ENCODE measurements at regions not wholly inside any gene's neighbourhood (a gene's known extent, or its start where the extent isn't known, plus 50 kb on each side); places are given as distances from the start of the nearest gene placed in this dataset.

- Histone ChIP-seq H3K4me3 (ENCODE audit: low read length) (no peak overlapping the region), H3K27me3 (ENCODE audit: control insufficient read depth, insufficient read depth, low read length) (no peaks in the 10 kb centered on the region), H3K36me3 (ENCODE audit: control insufficient read depth, insufficient read depth, low read length) (no peaks in the 10 kb centered on the region), H3K9me3 (replicated peaks; ENCODE audit: control insufficient read depth, low read depth, low read length) (no peaks in the 10 kb centered on the region), H3K27ac (ENCODE audit: low read length) (no peak overlapping the region), H3K4me1 (ENCODE audit: control insufficient read depth, insufficient read depth, low read length) (peaks cover 32% of the 10 kb centered on the region)
- DNase-seq, result peak; percentile 43
- WGBS (ENCODE audit: insufficient coverage), result 77% methylated on average over 14 of the region's 14 CpGs
These were observed 158.6 kb upstream of the RGMA start for GRCh38 chr15:93247466-93248121.

GRCh38 chr15:93246266-93247242, 157.5 kb upstream of the RGMA start:
- peak; percentile 64 for DNase-seq
- Histone ChIP-seq H3K36me3 (ENCODE audit: control insufficient read depth, insufficient read depth, low read length) (no peaks in the 10 kb centered on the region), H3K4me3 (ENCODE audit: low read length) (no peak overlapping the region), H3K4me1 (ENCODE audit: control insufficient read depth, insufficient read depth, low read length) (peaks cover 25% of the 10 kb centered on the region), H3K27ac (ENCODE audit: low read length) (no peak overlapping the region), H3K27me3 (ENCODE audit: control insufficient read depth, insufficient read depth, low read length) (no peaks in the 10 kb centered on the region), H3K9me3 (replicated peaks; ENCODE audit: control insufficient read depth, low read depth, low read length) (no peaks in the 10 kb centered on the region)
- WGBS (ENCODE audit: insufficient coverage), result 70% methylated on average over 14 of the region's 25 CpGs

GRCh38 chr15:93245661-93246042, 156.6 kb upstream of the RGMA start:
- H3K36me3 ChIP-seq (ENCODE audit: control insufficient read depth, insufficient read depth, low read length), result no peaks in the 10 kb centered on the region
- 48% methylated on average over 3 of the region's 5 CpGs for WGBS (ENCODE audit: insufficient coverage)
- H3K4me1 ChIP-seq (ENCODE audit: control insufficient read depth, insufficient read depth, low read length), result peaks cover 19% of the 10 kb centered on the region
- no peak overlapping the region for H3K27ac ChIP-seq (ENCODE audit: low read length)
- no peaks in the 10 kb centered on the region for H3K27me3 ChIP-seq (ENCODE audit: control insufficient read depth, insufficient read depth, low read length)
- DNase-seq, result peak; percentile 62
- no peaks in the 10 kb centered on the region for H3K9me3 ChIP-seq (replicated peaks; ENCODE audit: control insufficient read depth, low read depth, low read length)
- no peak overlapping the region for H3K4me3 ChIP-seq (ENCODE audit: low read length)

GRCh38 chr15:93244696-93245660, 156.0 kb upstream of the RGMA start:
- Histone ChIP-seq H3K9me3 (replicated peaks; ENCODE audit: control insufficient read depth, low read depth, low read length) (no peaks in the 10 kb centered on the region), H3K27me3 (ENCODE audit: control insufficient read depth, insufficient read depth, low read length) (no peaks in the 10 kb centered on the region), H3K4me3 (ENCODE audit: low read length) (no peak overlapping the region), H3K27ac (ENCODE audit: low read length) (no peak overlapping the region), H3K36me3 (ENCODE audit: control insufficient read depth, insufficient read depth, low read length) (no peaks in the 10 kb centered on the region), H3K4me1 (ENCODE audit: control insufficient read depth, insufficient read depth, low read length) (peaks cover 19% of the 10 kb centered on the region)
- DNase-seq, result peak; percentile 43
- 81% methylated on average over 12 of the region's 26 CpGs for WGBS (ENCODE audit: insufficient coverage)

- H3K9me3 ChIP-seq (replicated peaks; ENCODE audit: control insufficient read depth, low read depth, low read length), result no peaks in the 10 kb centered on the region
- H3K4me3 ChIP-seq (ENCODE audit: low read length), result no peak overlapping the region
- 90% methylated on average over 6 of the region's 9 CpGs for WGBS (ENCODE audit: insufficient coverage)
- no peaks in the 10 kb centered on the region for H3K36me3 ChIP-seq (ENCODE audit: control insufficient read depth, insufficient read depth, low read length)
- no peaks in the 10 kb centered on the region for H3K27me3 ChIP-seq (ENCODE audit: control insufficient read depth, insufficient read depth, low read length)
- peaks cover 15% of the 10 kb centered on the region for H3K4me1 ChIP-seq (ENCODE audit: control insufficient read depth, insufficient read depth, low read length)
- no peak for DNase-seq
- H3K27ac ChIP-seq (ENCODE audit: low read length), result no peak overlapping the region
These were observed 154.6 kb upstream of the RGMA start for GRCh38 chr15:93243573-93243972.

- H3K9me3 ChIP-seq (replicated peaks; ENCODE audit: control insufficient read depth, low read depth, low read length), result no peaks in the 10 kb centered on the region
- no peak overlapping the region for H3K4me3 ChIP-seq (ENCODE audit: low read length)
- H3K27ac ChIP-seq (ENCODE audit: low read length), result no peak overlapping the region
- no peaks in the 10 kb centered on the region for H3K36me3 ChIP-seq (ENCODE audit: control insufficient read depth, insufficient read depth, low read length)
- no peaks in the 10 kb centered on the region for H3K27me3 ChIP-seq (ENCODE audit: control insufficient read depth, insufficient read depth, low read length)
- DNase-seq, result no peak
- H3K4me1 ChIP-seq (ENCODE audit: control insufficient read depth, insufficient read depth, low read length), result peaks cover 10% of the 10 kb centered on the region
- WGBS (ENCODE audit: insufficient coverage), result 75% methylated on average over 10 of the region's 15 CpGs
These were observed 152.9 kb upstream of the RGMA start for GRCh38 chr15:93241696-93242585.

GRCh38 chr15:93239993-93240392, 151.0 kb upstream of the RGMA start:
- H3K36me3 ChIP-seq (ENCODE audit: control insufficient read depth, insufficient read depth, low read length), result no peaks in the 10 kb centered on the region
- 94% methylated on average over 3 of the region's 3 CpGs for WGBS (ENCODE audit: insufficient coverage)

GRCh38 chr15:93239591-93239990, 150.6 kb upstream of the RGMA start:
- DNase-seq, result no peak
- no peaks in the 10 kb centered on the region for H3K36me3 ChIP-seq (ENCODE audit: control insufficient read depth, insufficient read depth, low read length)
- H3K9me3 ChIP-seq (replicated peaks; ENCODE audit: control insufficient read depth, low read depth, low read length), result no peaks in the 10 kb centered on the region
- no peaks in the 10 kb centered on the region for H3K4me1 ChIP-seq (ENCODE audit: control insufficient read depth, insufficient read depth, low read length)
- no peak overlapping the region for H3K27ac ChIP-seq (ENCODE audit: low read length)
- H3K27me3 ChIP-seq (ENCODE audit: control insufficient read depth, insufficient read depth, low read length), result no peaks in the 10 kb centered on the region
- WGBS (ENCODE audit: insufficient coverage), result 94% methylated on average over 8 of the region's 8 CpGs
- no peak overlapping the region for H3K4me3 ChIP-seq (ENCODE audit: low read length)

More at GRCh38 chr15:93239993-93240392, 151.0 kb upstream of the RGMA start:
- no peak overlapping the region for H3K27ac ChIP-seq (ENCODE audit: low read length)
- H3K9me3 ChIP-seq (replicated peaks; ENCODE audit: control insufficient read depth, low read depth, low read length), result no peaks in the 10 kb centered on the region
- no peak overlapping the region for H3K4me3 ChIP-seq (ENCODE audit: low read length)
- H3K4me1 ChIP-seq (ENCODE audit: control insufficient read depth, insufficient read depth, low read length), result no peaks in the 10 kb centered on the region
- H3K27me3 ChIP-seq (ENCODE audit: control insufficient read depth, insufficient read depth, low read length), result no peaks in the 10 kb centered on the region
- DNase-seq, result no peak

GRCh38 chr15:93238641-93239040, 149.6 kb upstream of the RGMA start:
- Histone ChIP-seq H3K4me3 (ENCODE audit: low read length) (no peak overlapping the region), H3K4me1 (ENCODE audit: control insufficient read depth, insufficient read depth, low read length) (no peaks in the 10 kb centered on the region), H3K9me3 (replicated peaks; ENCODE audit: control insufficient read depth, low read depth, low read length) (no peaks in the 10 kb centered on the region), H3K36me3 (ENCODE audit: control insufficient read depth, insufficient read depth, low read length) (no peaks in the 10 kb centered on the region), H3K27ac (ENCODE audit: low read length) (no peak overlapping the region), H3K27me3 (ENCODE audit: control insufficient read depth, insufficient read depth, low read length) (no peaks in the 10 kb centered on the region)
- DNase-seq, result no peak
- 93% methylated on average over 3 of the region's 8 CpGs for WGBS (ENCODE audit: insufficient coverage)

Measured in muscle of leg (tissue), 3 donors.